Activated naive CD4-positive, alpha-beta T cell treated with Interleukin-2 at 50 U/mL for 16 hours (primary cell): ENCODE measurements at regions not wholly inside any gene's neighbourhood (a gene's known extent, or its start where the extent isn't known, plus 50 kb on each side); places are given as distances from the start of the nearest gene placed in this dataset.
A peak's percentile ranks its signal among the peaks of the same experiment; 100 is the strongest.

Experiments used
- DNase-seq: peaks from one replicate; pipeline ENCODE4 v3.0.0-alpha.2; 2020

DNA sequence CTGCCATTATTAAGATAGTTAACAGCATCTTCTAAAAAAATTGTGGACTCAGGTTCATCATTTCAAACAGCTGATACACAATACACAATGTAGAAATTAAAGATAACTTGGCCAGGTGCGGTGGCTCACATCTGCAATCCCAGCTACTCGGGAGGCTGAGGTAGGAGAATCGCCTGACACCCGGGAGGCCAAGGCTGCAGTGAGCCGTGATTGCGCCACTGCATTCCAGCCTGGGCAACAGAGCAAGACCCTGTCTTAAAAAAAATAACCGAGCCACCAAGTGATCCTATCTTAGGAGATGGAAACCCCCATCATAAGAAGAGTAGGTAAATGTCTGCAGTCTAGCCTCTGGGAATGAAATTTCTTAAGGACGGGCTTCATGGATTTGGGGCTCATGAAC lies 241.7 kb downstream of the PIK3R1 start:
- DNase-seq, result no peak

DNA sequence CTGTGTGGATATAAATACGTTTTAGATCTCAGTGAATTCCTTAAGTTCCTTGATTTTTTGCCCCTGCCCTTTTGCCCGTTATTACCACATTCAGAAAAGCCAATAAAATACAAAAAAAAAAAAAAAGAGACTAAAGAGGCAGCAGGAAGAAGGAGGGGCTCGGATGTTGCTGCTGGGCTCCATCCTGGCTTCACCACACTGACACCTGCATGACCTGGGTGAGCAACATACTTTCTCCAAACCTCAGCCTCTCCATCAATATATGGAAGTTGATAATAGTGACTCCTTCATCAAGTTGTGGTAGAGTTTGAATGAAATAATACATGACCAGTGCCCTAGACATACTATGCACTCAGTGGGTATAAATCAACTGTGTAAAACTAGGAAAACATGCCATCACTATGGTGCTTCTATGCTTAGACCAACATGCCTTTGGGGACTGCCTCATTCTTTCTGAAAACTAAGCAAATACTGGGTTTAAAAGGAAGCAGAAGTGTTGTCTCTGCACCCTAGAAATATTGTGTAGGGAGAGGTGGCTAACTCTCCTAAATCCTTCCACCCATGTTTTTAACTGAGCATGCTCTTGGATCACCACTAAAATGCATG lies 243.0 kb downstream of the PIK3R1 start:
- DNase-seq, result no peak

DNA sequence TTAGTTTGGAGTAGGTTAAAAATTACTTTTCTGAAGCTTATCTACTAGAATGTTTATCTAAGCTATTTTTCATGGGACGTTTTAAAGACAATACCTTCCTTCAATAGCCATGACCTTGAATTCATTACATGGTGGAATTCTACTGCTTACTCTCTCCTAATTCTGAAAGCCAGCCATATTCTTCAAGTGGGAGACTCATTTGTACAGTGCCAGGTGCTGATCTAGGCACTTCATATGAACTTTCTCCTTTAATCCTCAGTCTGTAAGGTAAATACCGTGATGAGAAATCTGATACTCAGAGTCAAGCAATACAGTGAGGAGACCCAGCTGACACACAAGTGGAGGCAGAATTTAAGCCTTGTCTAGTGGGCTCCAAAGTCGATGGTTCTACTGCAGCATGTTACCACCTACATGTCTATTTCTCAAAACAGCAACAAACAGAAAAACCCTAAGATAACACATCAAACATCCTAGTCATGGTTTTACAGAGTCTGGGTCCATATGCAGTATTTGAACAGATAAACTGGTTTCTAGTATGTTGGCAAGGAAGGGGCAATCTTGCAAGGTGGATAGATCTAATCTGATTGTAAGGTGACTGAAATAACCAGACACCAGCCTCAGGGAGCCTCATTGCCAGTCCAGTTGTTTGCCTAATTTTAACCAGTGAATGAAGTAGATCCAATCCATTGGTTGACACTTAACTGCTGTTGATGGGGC lies 243.7 kb downstream of the PIK3R1 start:
- no peak for DNase-seq

DNA sequence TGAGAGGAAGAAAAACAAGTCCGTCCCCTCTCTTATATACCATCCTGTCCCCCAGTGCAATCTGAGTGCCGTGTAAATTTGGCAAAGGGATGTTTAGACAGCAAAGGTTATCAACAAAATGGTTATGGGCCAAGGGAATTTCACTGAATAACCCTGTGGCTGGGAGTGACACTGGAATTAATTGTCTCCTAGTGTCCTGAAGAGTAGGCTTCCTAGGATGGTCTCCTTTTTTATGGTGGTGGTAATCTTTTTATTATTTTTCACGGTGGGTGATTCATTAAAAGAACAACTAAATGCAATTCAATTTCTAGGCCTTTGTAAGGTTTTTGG lies 244.2 kb downstream of the PIK3R1 start:
- DNase-seq, result no peak

DNA sequence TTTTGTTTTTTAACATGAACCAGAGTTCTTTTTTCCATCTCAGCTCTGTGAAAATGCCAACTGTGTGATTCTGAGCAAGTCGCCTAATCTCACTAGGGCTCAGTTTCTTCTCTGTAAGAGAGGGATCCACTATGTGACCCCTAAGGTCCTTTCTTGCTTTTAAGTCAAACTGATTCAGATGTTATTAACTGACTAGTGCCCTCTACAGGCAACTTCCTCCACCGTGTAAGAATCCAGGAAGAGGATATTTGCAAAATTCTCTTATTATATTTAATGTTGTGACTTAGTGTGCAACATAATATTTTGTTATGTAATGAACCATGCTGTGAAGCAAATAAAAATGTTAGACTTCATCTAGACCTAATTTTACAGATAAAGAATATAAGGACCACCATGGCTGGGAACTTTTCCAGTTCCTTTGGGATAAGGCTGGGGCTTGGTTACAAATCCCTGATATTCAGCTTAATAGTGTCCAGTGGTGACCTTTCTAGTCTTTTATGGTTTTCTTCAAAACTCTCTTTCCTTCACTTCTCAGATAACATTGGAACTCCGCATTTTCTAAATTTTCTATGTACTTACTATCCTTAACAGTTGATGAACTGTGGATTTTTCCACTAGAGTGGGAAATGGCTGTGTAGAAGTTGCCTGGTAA lies 244.7 kb downstream of the PIK3R1 start:
- DNase-seq, result peak; percentile 28

DNA sequence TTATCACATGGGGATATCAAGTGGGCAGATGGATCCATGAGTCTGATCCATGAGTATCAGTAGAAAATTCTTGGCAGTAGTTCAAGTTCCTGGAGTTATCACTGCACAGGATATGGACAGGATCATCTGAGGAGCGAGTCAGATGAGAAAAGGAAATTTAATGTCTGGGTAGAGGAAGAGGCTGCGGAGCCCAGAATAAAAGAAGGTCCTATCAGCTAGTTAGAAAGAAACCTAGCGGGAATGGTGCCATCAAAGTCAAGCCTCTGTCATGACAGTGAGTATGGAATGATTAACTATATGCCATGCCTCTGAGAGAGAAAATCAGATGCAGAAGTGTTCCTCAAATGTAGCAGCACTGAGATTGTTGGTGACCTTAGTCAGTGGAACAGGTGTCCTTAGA lies 248.1 kb downstream of the PIK3R1 start:
- DNase-seq, result no peak

DNA sequence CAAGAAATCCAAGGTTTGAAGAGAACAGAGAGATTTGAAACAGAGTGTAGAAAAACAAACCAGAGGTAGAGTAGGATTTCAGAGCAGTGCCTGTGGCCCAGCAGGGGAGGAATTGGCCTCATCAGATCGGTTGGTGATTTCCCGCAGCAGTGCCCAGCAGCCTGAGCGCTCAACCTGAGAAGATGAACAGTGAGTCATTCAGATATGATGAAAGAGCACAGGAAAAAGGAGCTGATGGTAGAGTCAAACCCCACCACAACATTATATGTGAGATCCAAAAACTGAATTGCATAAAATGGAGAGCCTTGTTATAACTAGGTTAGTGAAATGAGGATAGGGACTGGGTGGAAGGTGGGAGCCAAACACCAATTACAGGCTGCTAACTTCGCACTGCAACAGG lies 248.9 kb downstream of the PIK3R1 start:
- DNase-seq, result peak; percentile 63

DNA sequence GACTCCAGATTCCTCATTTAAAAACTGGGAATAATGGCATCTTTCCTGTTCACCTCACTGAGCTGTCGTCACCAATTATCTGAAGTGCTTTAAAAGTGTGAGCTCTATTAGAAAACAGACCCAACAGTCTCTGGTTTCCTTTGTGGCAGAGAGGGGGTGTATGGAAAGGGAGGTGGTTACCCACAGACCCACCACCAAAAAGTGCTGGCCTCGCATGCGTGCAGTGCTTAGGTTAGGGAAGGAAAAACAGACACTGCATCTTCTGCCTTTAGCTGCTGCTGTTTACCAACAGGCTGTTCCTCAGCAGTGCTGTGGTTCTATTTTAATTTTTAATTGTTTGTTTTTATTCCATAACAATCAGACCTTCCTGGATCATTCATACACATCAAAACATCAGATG lies 249.6 kb downstream of the PIK3R1 start:
- DNase-seq, result peak; percentile 48

DNA sequence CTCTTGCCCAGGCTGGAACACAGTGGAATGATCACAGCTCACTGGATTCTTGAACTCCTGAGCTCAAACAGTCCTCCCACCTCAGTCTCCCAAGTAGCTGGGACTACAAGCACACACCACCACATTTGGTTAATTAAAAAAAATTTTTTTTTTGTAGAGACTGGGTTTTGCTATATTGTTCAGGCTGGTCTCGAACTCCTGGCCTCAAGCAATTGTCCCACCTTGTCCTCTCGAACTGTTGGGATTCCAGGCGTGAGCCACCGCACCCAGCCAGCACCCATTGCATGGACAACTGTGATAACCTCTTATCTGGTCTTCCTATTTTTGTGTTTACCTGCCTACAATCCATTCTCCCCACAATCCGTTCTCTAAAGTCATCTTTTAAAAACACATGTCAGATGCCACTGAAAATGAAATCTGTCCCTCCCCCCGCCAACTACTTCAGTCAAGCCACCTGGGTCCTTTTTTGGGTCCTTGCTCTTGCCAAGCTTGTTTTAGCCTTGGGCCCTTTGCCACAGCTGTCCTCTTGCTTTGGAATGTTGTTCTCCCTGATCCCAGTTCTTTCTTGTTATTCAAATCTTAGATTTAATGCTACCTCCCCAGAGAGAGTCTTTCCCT lies 250.5 kb downstream of the PIK3R1 start:
- DNase-seq, result no peak

DNA sequence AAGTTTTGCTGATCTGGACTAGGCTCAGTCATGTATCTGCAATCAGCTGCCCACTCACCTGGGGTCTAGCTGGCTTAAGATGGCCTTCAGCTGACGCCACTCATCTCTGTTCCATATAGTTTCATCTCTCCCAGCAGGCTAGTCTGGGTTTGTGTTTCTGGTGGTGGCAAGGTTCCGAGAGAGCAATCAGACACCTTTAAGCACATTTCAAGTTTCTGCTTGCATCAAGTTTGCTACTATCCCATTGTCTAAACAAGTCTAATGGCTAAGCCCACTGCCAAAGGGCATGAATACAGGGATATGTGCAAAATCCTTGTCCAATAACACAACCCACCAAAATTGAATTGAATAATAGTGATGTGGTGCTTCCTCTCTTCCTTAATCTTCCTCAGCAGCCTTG lies 251.7 kb downstream of the PIK3R1 start:
- DNase-seq, result no peak

DNA sequence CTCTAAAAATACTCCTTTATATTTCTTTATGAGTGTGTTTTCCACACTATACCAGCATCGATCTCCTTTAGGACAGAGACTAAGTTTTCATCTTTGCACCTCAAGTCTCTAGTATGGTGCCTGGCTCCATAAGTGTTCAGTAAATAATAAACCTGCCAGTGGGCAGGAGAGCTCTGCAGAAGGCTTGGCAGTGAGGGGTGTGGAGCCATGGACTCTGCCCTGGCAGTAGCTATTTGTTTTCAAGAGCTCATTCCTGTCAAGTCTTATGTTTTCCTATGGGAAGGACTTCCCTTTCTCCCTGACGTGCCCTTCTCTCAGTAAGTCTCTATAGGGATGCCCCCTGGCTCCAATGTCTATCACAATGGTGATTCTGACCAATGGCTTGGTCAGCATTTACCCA lies 252.2 kb downstream of the PIK3R1 start:
- no peak for DNase-seq

DNA sequence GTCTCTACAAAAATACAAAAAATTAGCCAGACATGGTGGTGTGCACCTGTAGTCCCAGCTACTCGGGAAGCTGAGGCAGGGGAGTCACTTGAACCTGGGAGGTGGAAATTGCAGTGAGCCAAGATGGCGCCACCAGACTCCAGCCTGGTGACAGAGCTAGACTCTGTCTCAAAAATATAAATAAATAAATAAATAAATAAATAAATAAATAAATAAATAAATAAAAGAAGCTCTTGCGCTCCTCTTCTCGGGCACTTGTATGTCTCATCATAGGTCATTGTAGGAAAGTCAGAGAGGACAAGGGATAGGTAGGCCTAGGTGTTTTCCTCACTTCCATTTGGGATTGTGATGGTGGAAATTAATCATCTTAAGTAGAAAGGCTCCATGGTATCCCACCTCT lies 252.8 kb downstream of the PIK3R1 start:
- no peak for DNase-seq

DNA sequence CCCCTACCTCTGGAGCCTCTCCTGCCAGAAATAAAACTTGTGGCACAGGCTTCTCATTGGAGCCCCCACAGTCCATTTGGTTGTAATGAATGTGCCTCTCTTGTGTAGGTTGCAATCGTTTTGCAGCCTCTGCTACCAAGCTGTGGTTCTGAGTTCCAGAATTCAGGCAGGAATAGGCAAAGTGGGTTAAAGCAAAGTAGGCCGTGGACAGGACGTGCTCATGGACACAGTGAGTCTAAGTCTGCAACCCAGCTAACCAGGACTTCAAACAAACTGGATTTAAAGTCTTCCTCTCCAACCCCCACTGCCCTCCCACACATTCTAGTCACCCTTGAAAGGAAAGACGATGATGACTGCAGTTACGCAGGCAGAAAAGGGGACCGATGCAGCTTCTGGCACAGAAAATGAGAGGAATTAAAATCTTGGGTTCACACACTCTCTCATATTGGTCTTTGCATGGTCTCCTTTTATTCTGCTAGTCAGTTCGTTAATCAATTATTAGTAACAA lies 260.0 kb downstream of the PIK3R1 start:
- no peak for DNase-seq

DNA sequence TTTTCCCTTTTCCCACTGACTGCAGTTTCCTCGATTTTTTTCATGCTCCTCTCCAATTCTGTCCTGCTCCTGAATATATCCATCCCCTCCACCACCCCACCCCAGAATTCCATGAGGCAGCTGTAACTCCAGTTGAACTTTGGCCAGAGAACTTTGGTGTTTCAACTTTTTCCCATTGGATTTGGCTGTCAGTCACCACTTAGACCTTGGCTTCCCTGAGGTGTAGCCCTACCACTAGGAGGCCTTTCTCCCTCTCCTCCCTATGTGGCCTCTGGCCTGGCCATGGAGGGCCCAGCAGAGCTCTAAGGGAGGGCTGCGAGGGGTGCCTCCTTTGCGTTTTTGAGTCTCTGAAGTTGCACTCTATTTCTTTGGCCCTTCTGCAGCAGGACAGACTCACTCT lies 261.3 kb downstream of the PIK3R1 start:
- no peak for DNase-seq

DNA sequence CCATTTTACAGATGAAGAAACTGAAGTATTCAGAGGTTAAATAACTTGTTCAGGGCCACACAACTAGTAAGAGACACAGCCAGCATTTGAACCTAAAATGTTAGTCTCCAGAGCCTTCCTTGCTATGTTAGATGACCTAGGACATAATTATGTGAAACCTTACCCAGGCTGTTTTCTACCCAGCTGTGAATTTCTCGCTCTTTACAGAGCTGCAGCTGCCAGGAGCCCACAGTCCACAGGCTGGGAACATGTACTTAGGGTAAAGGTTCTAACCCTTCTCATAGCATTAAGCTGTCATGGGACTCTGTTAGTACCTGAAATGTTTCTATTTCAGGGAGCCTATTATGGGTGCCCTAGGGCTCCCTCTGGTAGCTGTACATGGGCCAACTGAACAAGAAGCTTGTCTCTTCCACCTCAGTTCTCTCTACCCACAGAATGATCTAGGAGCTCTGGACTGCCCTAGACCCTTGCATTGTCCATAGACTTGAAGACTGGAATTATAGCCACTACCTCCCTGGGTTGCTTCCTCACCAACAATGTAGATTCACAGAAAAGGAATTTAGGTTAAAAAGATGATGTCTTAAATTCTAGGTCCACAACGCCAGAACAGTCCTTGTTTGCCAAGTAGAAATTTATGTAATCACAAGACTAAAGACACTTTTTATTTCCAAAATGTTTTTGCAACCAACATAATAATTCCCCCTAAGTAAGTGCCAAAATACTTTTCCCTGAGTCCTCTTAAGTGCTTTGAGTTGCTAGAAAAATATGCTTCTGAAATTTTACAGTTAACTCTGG lies 262.9 kb downstream of the PIK3R1 start:
- DNase-seq, result no peak

DNA sequence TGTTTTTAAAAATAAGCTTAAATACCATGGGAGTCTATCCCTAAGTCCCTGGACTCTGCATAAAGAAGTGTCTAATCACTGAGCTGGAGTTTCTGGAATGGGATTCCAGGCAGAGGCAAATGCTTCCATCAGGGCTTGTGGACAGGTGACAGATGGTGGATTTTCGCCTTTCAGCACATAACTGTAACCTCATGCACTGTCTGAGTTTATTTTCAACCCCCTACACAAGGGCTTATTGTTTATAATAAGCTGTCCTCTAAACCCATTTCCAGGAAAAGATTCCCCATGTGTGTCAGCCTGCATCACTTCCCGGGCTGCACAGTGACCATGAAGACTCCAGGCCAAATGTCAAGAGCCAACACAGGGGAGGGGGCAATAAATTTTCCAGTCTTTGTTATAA lies 264.0 kb downstream of the PIK3R1 start:
- DNase-seq, result no peak

DNA sequence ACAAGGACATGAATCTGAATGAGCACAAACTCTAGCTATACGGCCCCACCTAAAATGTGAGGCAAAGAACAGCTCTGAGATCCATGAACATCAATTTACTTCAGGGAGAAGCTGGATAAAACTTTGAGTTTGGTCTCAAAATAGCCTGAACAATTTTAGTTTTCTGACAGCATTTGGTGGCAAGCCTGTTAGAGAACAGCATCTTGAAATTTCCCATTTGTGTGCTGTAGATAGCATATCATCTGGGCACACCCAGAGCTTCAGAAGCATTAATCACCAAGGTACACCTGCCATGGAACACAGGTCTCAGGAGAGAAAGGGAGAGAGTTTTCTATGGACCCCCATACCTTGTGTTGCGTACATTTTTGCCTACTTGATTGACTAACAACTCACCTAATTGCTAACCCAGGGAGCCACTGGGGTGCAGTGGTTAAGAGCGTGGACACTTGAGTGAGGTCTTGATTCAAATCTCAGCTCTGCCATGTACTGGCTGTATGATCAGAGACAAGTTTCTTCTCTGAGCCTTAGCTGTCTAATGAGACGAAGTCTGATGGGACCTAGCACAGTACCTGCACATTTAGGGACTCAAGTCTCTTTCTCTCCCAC lies 264.9 kb downstream of the PIK3R1 start:
- DNase-seq, result no peak

DNA sequence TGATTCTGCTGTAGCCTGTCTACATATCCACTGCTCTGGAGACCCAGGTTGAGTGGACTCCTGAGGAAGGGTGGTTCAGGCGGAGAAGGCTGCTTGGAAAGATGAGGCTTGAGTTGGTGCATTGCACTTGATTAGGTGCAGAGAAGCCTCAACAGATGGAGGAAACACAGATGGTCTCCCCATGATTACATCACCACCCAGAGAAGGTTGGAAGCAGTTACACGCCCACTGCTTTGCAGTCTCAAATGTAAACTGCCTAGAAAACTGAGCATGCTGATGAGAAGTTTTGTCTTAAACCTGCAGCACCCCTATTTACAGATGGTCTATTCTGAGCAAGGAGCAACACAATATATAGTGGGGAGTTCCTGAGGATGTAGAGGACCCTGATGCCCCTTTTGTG lies 266.6 kb downstream of the PIK3R1 start:
- no peak for DNase-seq

DNA sequence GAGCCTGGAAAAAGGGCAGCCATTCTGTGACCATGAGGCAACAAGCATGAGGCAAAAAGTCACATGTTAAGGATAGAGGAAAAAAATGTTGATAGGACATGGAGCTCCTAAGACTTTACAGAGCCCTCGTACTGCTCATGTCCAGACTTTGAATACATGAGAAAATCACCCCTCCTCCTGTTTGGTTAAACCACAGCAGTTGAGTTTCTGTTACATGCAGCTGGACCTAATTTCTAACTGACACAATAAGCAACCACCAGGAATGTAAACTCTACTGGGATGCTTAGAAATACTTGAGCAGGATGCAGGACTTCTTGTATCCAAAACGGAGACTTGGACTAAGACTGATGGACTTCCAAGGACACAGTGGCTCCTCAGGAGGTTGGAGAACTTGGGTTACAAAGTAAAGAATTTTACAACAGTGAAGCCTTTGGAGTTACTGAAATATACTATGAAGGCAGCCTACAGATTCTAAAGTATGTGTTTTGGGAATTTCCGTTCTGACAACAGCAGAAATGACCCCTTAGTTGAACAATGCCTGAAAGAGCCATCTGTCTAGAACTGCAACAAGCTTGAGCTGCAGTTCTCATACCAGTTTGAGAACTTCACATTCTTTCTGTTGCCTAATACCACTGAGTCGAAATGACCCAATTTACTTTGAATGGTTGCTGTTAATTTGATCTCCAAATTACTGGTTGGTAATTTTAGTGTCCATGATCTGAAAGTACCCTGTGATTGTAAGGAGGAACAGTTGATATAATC lies 268.9 kb downstream of the PIK3R1 start:
- no peak for DNase-seq

DNA sequence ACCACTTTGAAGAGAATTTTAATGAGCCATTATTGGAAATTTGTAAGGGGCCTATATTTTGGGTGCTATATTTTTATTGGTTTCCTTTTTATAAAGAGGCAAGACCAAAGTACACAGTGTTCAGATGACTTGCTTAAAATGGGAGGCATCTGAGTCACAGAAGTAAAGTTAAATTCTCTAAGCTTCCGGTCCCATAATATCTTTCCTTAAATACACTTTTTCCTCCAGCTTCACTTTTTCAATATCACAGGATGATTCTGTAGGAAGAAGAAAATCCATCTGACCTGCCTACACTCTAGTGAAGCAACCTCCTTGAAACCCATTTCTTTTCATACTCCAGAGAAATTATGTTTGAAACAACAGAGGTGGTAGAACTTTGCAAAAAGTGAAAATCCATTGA lies 274.0 kb downstream of the PIK3R1 start:
- no peak for DNase-seq

DNA sequence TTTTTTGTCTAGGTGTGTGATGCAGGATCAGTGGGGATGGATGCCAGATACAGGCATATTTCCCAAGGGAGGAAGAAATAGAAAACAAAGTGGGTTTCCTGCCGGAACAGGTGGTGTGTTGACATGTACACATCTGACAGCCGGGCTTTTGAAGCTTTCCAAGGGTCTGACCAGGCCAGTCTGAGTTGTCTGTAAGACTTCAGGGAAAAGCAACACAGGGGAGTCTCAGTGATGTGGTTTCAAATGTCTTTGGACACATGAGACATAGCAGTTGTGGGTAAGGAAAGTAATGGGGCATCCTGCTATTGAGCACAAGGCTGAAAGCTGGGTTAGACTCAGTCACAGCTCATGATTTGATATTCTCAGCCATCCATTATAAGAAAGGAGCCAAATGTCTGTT lies 274.9 kb downstream of the PIK3R1 start:
- DNase-seq, result no peak

DNA sequence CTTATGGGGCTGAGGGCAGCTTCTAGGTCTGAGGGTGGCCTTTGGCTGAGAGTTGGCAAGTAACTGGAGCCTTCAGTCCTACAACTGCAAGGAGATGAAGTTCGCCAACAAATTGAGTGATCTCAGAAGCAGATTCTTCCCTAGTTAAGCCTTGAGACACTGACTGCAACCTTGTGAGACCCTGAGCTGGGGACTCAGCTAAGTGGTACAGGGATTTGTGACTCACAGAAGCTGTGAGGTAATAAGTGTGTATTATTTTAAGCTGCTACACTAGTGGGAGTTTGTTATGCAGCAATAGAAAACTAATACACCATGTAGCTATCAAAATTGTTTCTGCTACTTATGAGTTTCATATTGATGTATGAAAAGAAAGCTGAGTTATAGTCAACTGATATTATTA lies 279.2 kb downstream of the PIK3R1 start:
- no peak for DNase-seq
